Fibroblast of mammary gland (primary cell): ENCODE measurements at regions not wholly inside any gene's neighbourhood (a gene's known extent, or its start where the extent isn't known, plus 50 kb on each side); places are given as distances from the start of the nearest gene placed in this dataset.
"Not testable (repeated sequence)": the region's sequence is repeated elsewhere in the genome, so short reads cannot be mapped to it uniquely, and the experiment has no call there.

ENCODE experiments used
- DNase-seq: peaks from one replicate; pipeline ENCODE4 v3.0.0-alpha.2; 2010; ENCODE audit warnings: low read depth
- H3K4me3 ChIP-seq: 2 replicates; pipeline ENCODE4 v1.5.1; 2011; ENCODE audit warnings: low read depth, mild to moderate bottlenecking, low read length, moderate library complexity; ENCODE audit not compliant: control insufficient read depth
- TF ChIP-seq, protein P1 (sequence below): conservative IDR thresholded peaks from 2 replicates; pipeline ENCODE4 v1.5.1; 2011; ENCODE audit warnings: low read depth, low read length, inconsistent platforms; ENCODE audit not compliant: control insufficient read depth, insufficient read depth

GRCh38 chr18:66874375-66874774 lies 270.5 kb upstream of the CDH19 start:
- TF ChIP-seq, protein P1, sequence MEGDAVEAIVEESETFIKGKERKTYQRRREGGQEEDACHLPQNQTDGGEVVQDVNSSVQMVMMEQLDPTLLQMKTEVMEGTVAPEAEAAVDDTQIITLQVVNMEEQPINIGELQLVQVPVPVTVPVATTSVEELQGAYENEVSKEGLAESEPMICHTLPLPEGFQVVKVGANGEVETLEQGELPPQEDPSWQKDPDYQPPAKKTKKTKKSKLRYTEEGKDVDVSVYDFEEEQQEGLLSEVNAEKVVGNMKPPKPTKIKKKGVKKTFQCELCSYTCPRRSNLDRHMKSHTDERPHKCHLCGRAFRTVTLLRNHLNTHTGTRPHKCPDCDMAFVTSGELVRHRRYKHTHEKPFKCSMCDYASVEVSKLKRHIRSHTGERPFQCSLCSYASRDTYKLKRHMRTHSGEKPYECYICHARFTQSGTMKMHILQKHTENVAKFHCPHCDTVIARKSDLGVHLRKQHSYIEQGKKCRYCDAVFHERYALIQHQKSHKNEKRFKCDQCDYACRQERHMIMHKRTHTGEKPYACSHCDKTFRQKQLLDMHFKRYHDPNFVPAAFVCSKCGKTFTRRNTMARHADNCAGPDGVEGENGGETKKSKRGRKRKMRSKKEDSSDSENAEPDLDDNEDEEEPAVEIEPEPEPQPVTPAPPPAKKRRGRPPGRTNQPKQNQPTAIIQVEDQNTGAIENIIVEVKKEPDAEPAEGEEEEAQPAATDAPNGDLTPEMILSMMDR: no peak
- DNase-seq: no peak
- H3K4me3 ChIP-seq: no peak overlapping the region

DNA sequence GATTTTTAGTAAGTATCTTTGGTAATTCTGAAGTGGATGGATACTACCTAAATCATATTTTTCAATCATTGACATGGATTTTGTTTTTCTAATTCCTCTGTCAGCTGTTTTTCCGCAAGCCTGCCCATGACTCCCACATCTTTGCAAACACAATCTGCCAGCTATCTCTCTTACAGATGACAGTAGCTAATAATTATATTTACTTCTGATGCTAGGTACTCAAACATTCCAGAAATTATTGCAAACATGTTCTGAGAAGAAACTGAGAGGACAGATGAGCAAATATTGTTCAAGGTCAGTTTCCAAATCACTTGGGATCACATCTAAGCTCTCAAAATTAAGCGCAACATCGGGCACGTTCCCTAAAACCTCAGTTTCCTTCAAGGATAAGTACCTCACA lies 270.0 kb upstream of the CDH19 start:
- TF ChIP-seq, protein P1: no peak
- no peak for DNase-seq
- no peak overlapping the region for H3K4me3 ChIP-seq

DNA sequence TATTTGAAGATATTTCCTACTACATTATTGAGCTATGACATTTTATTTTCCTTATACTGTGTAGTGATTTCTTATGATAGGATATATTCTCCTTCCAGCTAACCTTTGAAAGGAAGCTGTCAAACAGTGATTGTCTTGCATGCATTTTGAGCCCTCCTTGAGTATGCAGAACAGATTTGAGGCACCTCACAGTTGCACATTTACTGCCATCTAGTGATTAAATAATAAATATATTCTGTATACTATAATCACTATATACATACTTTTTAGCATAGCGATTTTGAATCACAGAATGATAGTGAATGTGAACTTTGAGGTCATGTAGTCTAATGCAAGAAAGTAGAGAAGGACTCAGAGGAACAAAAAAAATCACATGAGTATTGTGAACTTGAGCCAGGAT lies 268.4 kb upstream of the CDH19 start:
- TF ChIP-seq, protein P1: peak; percentile 3
- no peak overlapping the region for H3K4me3 ChIP-seq
- peak; percentile 1 for DNase-seq

DNA sequence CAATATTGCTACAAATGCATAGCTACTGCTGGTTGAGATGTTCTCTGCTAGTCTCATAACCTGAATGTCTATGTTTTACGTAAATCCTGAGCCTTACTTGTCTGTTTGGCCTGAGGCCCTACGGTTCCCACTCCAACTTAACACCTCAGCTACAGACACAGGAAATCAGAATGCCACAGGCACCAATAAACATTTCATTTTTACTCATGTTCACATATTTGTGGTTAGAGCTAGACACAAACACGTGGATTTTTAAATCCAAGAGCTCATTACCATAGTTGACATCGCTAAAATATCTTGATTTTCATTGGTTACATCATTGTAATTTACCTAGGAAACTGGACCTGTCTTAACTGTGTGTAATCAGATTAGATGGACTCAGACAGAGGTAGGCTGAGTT lies 263.8 kb upstream of the CDH19 start:
- no peak overlapping the region for H3K4me3 ChIP-seq
- no peak for DNase-seq
- TF ChIP-seq, protein P1: no peak

GRCh38 chr18:66866427-66866940 lies 262.6 kb upstream of the CDH19 start:
- H3K4me3 ChIP-seq, DNase-seq: not testable (repeated sequence)

DNA sequence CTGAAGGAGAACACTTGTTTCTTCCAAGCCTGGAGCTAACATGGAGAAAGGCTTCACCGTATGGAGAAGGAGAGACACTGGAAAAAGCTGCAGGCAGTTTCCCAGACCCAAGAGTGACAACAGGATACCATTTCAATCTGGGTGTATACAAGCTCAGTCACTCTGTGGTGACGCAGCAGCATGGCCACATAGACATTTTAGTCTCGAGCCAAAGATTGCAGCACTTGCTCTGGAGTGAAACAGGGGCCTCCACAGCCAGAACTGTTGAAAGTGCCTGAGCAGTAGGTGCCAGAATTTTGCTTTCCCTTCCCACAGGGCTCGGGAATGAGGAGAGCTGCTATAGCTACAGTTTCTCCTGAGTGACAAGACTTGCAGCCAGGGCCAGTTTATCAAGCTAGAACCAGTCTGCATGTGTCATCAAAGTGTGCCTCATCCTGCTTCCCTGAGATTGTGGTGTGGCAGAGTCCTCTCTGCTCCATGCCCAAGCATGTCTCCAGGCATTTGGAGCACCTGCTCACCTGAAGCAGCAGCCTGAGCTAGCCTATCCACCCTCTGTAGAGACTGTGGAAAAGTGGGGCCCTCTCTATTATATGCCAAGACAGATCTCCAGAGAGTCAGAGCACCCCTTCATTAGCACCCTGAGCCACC lies 234.6 kb upstream of the CDH19 start:
- DNase-seq: no peak
- H3K4me3 ChIP-seq: no peak overlapping the region
- TF ChIP-seq, protein P1: no peak

GRCh38 chr18:66833646-66834045 lies 229.8 kb upstream of the CDH19 start:
- TF ChIP-seq, protein P1: no peak
- H3K4me3 ChIP-seq: no peak overlapping the region
- DNase-seq: no peak
